ENCODE measurements at regions not wholly inside any gene's neighbourhood (a gene's known extent, or its start where the extent isn't known, plus 50 kb on each side); places are given as distances from the start of the nearest gene placed in this dataset.

DNA sequence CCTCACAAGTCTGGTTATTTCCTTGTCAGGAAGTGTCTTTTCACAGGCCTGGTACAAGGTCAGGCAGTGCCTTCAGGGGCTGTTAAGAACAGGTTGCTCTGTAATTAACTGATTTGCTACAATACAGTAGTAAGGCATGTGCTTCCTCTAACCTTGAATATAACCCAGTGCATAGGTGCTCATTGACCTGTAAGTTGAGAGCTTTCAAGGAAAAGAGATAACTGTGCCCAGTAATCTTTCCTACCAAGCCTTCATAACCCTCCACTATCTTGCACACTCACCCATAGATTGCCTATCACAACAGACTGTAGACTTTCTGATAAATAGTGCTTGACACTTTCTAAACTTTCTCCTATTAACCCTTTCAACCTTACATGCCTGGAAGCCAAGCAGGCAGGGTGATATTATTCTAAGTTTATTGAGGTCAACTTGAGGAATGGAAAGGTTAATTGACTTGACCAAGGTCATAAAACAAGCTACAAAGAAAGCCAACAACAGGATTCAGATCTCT is 148.1 kb downstream of the PPARGC1A start:
- DNase-seq, result no peak

DNA sequence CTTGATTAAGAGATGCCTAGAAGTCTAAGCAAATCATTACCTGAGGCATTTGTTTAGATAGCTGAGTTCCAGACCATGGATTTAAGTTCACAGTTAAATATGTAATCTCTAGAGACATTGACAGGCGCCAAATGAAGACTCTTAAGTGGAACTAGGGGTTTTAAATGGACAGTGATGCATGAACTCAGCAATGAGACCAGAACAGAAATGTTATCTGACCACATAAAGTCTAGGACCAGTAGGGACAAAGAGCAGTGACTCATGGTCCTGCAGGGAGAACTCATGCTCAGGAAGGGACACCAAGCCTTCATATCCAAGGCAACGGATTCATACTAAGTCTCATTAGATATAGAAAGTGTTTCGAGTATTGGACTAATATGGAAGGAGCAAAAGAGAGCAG is 152.3 kb downstream of the PPARGC1A start:
- DNase-seq, result no peak

DNA sequence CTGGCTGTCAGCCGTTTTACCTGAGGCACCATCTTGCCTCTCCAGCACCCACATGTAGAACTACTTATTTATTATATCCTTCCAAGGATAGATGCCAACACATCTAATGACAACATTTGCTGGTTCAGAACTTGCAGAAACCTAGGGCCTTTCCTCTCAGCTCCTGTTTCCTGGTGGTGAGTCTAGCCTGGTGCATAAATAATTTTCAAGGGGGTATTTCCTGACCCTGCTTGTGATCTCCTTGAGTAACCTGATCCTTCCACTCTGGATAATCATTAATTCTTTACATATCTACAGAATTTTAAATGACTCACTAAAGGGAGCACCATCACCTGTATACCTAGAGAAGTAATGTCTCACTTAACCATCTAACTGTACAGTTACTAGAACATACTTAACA is 153.4 kb downstream of the PPARGC1A start:
- no peak for DNase-seq

DNA sequence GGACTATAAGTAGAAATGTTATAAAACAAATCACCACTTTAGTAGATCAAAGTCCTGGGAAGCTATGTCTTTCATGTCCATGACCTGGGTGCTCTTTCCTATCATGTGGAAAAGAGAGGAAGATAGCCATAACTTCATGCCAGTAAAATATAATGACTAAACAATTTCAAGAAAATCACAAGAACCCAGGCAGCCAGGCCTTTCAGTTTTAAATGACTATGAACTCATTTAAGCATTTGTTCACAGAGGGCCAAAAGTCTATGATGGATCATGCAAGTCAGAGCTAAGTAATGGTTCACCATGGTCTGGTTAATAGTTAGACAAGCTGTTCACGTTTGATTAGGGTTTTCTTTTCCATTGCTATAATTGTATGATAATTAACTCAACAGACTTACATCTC is 155.8 kb downstream of the PPARGC1A start:
- no peak for DNase-seq

DNA sequence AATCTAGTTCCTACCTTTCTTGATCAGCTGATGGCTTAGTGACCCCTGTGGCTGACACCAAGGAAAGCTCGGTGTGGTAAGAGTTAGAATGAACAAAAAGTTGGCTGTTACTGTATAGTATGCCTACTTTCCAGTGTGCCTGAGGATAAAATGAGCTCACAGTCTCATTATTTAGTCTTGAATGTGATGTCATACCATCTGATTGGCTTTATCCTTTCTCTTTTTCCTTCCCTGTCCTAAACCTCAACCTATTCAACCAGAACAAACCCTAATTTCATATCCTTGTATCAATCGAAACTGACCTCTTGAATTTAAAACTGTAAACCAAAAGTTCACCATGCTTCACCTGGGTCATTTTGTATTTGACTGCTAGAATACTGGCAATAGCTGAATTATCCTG is 156.4 kb downstream of the PPARGC1A start:
- no peak for DNase-seq

DNA sequence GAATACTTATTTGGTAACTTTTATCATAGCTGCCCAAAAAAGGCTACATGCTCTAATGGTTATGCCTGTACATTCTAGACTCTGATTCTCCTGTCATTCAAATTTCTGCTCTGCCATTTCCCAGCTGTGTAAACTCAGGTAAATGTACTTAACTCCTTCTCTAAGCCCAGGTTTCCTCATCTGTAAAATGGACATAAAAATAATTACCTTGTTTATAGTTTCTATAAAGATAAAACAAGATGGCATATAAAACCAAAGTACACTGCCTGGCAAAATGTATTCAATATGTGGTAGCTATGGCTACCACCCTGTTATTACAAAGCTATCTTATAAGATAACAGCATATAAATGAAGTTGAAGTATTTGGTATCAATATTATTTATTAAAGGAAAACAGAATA is 158.8 kb downstream of the PPARGC1A start:
- DNase-seq, result no peak

DNA sequence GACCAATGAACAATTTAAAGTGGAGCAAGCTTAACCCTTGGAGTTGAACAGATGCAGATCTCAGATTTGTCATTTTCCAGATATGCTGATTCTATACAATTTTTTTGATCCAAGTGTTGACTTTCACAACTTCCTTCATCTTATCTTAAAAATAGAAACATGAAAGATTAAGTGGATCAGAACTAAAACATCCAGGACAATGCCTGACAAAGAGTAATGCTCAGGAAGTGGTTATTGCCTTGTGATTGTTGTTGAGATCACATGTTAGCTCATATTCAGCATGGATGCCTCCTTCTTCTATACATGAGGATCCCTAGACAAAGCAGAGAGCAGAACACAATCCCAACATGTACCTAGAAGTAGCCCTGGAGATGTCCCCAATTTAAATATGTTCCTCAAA is 160.9 kb downstream of the PPARGC1A start:
- DNase-seq, result no peak

DNA sequence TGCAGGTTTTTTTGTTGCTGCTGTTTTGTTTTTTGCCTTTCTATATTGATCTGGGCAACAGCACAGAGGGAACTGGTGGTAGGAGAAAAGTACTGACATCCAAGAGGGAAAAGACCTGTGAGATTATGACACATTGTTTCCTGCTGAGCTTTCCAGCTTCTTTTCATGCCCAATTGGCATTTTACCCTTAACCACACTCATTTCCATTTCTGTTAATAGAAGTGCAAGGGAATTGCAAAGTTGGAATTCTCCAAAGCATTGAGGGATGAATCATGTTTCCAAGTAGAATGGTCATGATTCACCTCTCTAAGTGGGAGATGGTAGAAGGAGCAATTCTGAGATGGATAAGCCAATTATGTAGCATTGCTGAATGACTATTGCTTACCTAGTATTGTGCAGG is 161.5 kb downstream of the PPARGC1A start:
- no peak for DNase-seq

DNA sequence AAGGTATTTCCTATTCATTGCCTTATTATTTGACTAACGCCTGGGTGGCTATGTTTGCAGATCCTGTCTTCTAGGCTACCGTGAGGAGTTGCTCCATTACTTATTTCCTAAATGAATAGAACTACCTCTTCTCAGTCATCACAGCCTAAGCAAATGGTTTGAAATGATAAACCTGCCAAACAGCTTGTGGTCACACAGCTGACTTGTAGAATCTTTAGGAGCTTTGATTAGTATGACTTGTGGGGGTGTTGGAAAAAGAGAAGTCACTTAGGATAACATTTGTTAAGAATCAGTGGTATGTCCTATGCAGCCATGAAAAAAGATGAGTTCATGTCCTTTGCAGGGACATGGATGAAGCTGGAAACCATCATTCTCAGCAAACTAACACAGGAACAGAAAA is 169.3 kb downstream of the PPARGC1A start:
- DNase-seq, result no peak

DNA sequence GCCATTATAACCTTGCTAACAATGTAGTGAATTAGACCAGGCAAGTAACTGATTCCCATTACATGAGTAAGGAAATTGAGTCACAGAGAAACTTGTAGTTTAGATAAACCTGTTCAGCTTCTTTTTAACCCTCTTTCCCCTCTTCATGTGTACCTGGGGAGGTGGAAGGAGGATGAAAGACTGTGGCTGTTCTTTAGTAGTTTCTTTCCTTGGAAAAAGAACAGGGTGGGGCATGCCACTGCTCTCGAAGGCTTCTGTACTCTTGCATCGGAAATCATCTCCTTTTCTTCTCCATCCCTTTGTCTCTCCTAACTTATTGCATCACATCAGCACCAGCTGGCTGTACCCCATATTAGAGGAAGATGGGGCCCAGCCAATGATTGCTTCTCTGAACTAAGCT is 171.4 kb downstream of the PPARGC1A start:
- DNase-seq, result no peak

DNA sequence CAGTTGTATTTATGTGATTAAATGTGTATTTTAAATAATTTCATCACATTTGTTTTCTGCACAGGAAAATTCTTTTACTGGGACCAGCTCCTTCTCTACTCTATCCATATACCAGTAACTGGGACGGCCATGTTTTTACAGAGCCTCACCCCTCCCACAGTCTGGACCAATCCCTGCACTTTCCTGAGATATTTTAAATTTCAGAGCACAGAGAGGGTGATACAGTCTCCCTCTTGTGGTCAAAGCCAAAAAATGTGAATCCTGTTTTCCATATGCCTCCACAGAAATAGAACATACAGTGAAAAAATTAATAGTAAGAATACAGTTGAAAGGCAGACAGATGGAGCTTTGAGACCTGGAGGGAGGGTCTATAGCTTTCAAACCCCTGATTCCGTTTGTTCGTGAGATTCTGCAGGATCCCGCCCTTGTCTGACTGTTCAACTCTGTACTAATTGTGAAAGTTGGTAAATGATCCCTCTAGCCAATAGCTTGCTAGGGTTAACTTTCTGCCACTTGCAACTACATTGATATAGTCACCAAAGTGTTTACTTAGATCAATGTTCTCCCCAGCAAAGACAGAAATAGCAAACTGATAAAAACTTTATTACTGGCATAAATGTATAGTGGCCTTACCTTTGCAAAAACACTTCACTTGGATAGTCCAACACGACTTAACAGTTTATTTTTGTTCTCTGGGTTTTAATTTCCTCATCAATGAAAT is 172.2 kb downstream of the PPARGC1A start:
- peak; percentile 1 to 9 for DNase-seq

DNA sequence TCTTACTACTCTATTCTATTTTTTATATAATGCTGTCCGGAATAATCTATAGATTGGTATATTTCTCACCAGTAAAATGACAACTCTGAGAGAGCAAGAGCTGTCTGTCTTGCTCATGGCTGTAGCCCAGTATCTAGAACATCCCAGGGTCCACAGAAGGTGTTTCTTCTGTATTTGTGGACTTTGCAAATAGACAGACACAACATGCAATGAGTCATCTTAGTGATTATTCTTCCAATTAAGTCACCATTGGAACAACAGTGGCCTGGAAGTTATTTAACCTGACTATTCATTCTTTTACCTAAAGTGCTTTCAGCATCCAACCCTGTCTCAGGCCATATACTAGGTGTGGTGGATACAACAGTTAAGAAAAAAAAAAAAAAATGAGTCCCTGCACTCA is 179.5 kb downstream of the PPARGC1A start:
- no peak for DNase-seq

DNA sequence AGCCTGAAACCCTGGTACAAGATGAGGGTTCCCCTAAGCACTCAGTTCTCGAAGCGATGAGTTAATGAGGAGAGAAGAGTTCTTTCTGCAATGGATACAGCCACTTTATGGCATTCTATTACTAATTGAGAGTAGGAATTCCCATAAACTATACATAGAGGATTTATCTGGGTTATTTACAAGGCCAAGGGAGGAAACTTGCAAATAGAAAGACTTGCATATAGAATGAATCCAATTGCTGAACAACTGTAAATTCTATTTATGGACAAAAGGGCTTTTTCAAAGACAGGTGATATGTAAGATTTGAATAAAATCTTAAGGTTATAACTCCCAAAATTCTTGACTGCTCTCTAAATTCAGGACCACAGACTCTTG is 182.2 kb downstream of the PPARGC1A start:
- no peak for DNase-seq

DNA sequence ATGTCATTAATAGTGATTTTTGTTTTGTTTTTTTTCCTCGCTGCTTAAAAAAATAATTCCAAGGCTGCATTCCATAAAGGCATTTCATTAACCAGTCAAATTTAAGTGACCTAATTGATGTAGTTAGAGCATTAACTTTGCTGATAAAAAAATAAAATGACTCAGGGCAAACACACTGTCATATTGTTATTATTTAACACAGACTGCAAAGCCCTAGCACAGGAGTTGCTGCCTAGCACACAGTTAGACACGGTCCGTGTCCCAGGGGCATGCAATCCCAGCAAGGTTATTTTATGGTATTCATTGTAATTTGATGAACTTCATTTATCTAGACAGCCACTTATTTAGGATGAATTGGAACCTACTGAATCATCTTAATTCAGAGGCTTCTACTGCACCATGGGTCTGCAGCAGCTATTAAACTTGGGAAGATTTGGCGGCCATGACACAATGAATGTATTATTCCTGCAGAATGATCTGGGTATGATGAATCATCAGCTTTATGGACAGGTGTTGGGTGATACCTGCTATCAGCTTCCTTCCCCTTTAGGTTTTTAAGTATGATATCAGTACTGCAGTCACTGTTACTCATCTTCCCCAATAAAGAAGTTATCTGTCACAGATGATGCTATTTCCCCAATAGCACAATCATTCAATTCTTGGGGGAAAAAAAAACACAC is 182.7 kb downstream of the PPARGC1A start:
- DNase-seq, result no peak

DNA sequence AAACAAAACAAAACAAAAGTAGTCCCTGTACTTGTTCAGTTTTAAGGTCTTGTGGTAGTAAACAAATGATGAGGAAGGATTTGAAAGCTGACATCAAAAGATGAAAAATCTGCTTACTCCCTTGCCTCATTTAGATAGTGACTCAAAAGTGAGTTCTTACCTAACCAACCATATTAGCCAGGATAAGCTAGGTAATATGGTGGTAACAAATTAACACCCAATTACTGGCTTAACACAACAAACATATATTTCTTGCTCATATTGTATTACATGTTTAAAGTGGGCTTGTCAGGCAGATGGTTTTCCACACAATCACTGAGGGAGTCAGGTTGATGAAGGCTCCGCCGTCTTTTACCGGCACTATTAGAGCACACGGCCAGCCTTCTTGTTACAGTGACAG is 189.7 kb downstream of the PPARGC1A start:
- DNase-seq, result no peak

DNA sequence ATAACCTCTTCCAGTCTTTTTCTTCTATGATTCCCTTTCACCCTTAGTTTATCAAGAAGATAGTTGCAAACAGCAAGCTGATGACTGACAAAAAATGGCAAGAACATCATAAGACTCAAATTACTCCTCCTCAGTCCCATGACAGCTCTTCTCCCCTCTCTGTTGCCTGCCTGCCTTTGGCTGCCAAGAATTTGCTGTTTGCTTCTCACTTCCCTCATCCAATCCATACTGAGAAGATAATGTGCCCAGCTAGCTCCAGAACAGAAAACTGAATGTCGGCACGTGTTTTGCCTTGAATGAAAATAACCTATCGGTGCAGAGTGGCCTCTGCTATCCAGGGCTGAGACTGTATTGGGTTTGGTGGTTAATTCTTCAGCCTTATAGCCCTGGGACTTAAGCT is 192.1 kb downstream of the PPARGC1A start:
- DNase-seq, result no peak

DNA sequence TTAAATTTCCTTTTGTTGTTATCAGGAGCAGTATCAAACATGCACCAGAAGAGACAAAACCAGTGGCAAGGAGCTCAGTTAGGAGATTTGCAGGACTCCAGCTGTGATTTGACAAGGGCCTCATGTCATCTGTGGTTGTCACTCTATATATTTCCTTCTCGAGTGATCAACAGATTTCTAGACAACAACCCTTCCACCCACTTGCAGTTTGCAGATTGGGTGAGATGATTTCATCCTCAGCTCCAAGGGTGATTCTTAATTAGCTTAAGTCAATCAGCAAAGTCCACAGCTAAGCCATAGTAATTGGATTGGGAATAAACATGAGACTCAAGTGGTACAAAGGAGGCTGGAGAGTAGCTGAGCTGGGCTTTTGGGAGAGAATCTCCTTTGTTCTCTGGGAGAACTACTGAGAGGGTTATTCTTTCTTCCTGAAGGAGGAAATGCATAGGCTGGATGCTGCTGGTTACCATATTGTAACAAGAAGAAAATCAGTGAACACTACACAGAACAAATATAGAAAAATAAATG is 192.8 kb downstream of the PPARGC1A start:
- DNase-seq, result no peak

DNA sequence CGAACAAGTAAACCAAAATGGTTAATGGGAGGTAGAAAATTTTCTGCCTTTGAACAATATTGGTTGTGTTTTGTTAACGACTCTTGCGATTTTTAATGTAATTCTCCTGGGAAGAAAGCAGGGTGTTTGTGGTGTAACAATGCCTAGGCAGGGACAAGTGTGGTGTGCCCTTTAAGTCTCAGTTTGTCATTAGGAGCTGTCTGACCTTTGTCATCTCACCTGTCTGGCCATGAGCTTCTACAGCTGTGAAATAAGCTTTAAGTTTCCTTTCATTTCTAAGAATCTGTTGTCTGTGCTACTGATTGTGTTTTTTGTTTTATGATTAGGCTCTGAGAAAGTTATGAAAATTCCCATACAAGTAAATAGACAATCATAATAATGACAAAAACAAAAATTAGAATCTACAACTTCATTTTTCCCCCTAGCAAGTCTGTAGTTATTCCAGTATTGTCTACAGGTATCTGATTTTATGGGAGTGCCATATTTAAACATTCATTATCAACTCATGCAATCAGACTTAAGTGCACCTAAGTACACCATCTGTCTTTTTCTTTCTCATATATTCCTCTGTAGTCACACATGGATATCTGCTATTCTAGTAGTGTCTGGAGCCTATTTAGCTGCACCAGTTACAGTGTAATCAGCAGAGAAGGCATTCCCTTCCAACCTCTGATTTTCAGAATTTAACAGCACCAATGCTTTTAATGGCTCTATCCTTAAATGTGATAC is 203.5 kb downstream of the PPARGC1A start:
- DNase-seq, result no peak

DNA sequence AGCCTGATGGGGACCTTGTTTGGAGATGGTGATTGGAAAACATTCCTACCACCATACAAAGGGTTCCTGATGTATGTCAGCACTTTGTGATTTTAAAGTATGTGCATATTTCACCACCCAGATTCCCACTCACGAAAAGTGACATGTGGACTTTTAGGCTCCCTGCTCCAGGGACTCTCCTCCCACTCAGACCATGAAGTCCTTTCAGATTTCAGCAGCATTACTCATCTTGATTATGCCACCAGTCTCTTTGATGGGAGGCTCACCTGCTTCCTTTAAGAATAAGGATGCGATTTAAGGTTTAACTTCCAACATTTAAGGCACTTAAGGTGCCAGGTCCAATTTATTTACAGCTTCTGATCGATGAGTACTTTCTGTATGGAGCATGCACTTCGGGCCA is 204.4 kb downstream of the PPARGC1A start:
- DNase-seq, result no peak

DNA sequence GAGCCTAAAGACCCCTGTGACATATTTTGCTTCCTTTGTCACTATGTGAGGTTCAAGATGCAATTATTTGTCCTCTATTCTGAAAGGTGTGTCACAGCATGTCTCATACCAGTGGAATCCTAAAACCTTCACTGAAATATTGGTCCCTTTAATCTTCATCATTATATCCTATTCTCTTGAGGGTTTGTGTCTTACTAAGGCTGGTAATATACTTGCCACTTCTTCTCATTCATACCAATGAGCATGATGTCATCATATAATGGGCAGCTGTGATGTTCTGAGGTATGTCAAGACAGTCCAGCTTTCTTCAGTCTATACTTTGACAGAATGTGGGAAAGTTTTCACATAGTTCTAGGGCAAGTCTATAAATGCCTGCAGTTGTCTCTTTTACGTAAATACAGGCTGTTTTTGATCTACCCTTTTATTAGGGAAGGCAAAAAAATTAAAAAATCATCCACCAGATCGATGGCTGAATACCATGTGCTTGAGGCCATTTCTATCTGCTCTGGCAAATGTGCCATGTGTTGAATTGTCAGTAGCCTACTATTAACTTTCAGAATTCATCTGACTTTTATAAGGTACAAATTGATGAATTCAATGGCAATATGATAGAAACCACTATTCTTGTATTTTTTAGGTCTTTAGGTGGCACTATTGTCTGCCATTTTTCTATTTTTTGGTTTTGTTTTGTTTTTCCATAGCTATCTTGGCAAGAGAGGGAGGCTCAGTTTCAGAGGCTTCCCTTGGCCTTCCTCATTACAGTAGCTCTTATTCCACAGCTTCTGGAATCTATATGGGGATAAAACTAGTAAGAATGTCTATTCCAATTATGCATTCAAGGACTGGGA is 209.0 kb downstream of the PPARGC1A start:
- no peak for DNase-seq

DNA sequence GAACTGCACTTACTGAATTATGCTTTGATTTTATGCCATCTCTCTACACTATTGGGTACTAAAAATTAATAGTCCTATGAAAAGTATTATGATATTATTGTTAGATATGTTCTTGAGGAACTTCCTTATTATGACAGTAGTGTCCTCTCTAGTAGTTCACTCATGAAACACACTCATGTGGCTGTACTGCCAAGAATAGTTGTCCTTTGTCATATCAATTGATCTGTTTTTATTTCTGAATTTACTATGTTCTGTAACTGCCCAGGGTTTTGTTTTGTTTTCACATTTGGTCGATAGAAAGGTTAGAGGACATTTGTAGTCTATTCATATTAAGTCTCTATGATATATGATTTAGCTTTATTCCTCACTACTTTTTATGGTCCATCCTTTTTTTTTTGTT is 215.2 kb downstream of the PPARGC1A start:
- DNase-seq, result no peak

DNA sequence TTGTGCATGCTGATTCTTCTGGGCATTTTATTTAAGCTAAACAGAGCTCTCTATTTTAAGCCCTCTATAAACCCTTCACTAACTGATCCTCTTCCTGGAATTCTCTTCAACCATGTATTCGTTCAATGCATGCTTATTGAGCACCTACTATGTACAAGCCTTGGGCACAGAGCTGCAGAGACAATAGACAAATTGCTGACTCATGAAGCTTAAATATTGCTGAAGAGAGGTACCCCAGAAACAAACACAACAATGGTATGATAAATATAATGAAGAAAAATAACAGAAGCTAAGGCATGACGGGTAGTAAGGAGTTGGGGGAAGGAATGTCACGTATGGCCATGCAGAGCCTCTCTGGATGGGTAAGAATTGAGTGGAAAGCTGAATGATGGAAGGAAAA is 222.2 kb downstream of the PPARGC1A start:
- DNase-seq, result no peak

DNA sequence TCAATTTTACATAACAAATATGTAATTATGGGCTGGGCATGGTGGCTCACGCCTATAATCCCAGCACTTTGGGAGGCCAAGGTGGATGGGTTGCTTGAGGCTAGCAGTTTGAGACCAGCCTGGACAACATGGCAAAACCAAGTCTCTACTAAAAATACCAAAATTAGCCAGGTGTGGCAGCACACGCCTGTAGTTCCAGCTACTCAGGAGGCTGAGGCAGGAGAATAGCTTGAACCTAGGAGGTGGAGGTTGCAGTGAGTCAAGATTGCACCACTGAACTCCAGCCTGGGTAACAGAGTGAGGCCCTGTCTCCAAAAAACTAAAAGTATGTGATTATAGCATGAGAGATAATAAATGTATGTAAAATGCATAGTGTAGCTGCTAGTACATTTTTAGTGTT is 229.0 kb downstream of the PPARGC1A start:
- no peak for DNase-seq
